ENCODE measurements at regions not wholly inside any gene's neighbourhood (a gene's known extent, or its start where the extent isn't known, plus 50 kb on each side); places are given as distances from the start of the nearest gene placed in this dataset.

GRCh38 chr1:191662051-191662450, 496.2 kb upstream of the RGS18 start:
- H2AFZ ChIP-seq (replicated peaks; ENCODE audit: low read length, poor library complexity): no peak overlapping the region
- intact Hi-C loops (cut with micrococcal nuclease) (no loop called here), in situ Hi-C loops (cut with MboI; ENCODE audit: low sequenced_read_pairs) (no loop called here), dilution Hi-C loops (cut with HindIII; ENCODE audit: low sequenced_read_pairs, unreplicated experiment) (no loop called here)
- H3K9me1 ChIP-seq (ENCODE audit: insufficient read depth, low read length): no peaks in the 10 kb centered on the region
- H4K5ac ChIP-seq (ENCODE audit: low read depth, low read length): no peak overlapping the region
- no peak overlapping the region for H3K18ac ChIP-seq (ENCODE audit: low read depth, low read length)
- TF ChIP-seq, protein P1, sequence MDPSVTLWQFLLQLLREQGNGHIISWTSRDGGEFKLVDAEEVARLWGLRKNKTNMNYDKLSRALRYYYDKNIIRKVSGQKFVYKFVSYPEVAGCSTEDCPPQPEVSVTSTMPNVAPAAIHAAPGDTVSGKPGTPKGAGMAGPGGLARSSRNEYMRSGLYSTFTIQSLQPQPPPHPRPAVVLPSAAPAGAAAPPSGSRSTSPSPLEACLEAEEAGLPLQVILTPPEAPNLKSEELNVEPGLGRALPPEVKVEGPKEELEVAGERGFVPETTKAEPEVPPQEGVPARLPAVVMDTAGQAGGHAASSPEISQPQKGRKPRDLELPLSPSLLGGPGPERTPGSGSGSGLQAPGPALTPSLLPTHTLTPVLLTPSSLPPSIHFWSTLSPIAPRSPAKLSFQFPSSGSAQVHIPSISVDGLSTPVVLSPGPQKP (IDR thresholded peaks at IDR 0.05; ENCODE audit: borderline replicate concordance, low read depth, low read length): no peak
- no peak for TF ChIP-seq MAZ (IDR thresholded peaks at IDR 0.05; ENCODE audit: borderline replicate concordance, low read depth, low read length)
- no peak for TF ChIP-seq RAD21 (IDR thresholded peaks at IDR 0.05; ENCODE audit: low read length)
- TF ChIP-seq CHD1 (IDR thresholded peaks at IDR 0.05; ENCODE audit: low read depth, low read length): no peak
- no peak for TF ChIP-seq RCOR1 (IDR thresholded peaks at IDR 0.05; ENCODE audit: insufficient replicate concordance, low read length)
- TF ChIP-seq, protein P2, sequence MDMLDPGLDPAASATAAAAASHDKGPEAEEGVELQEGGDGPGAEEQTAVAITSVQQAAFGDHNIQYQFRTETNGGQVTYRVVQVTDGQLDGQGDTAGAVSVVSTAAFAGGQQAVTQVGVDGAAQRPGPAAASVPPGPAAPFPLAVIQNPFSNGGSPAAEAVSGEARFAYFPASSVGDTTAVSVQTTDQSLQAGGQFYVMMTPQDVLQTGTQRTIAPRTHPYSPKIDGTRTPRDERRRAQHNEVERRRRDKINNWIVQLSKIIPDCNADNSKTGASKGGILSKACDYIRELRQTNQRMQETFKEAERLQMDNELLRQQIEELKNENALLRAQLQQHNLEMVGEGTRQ (IDR thresholded peaks at IDR 0.05; ENCODE audit: low read depth, low read length): no peak
- no peak overlapping the region for H3K9ac ChIP-seq (ENCODE audit: low read depth, low read length)
- no CpG with 5 or more reads among the region's 1 CpG for WGBS, 2 experiments (ENCODE audit: extremely low coverage in 2 of 2, insufficient read length in 1 of 2)
- no peaks in the 10 kb centered on the region for H3K36me3 ChIP-seq (ENCODE audit: control insufficient read depth, insufficient read depth, low read length)
- H3K4me3 ChIP-seq (ENCODE audit: insufficient read depth, low read depth, low read length): no peak overlapping the region
- DNase-seq: no peak
- BruUV-seq (replicated peaks): no TSS peak
- no peak overlapping the region for H3K4ac ChIP-seq (ENCODE audit: low read depth, low read length)
- no peak overlapping the region for H4K91ac ChIP-seq (ENCODE audit: insufficient read depth, low read depth, low read length)
- no peak overlapping the region for H2BK15ac ChIP-seq (ENCODE audit: low read depth, low read length)
- no peaks in the 10 kb centered on the region for H3K79me1 ChIP-seq (ENCODE audit: low read depth in 1 of 2, low read length in 2 of 2)
- no peak overlapping the region for H3K27ac ChIP-seq (ENCODE audit: insufficient read depth, low read length)
- no peaks in the 10 kb centered on the region for H3K27me3 ChIP-seq (ENCODE audit: control insufficient read depth, insufficient read depth, low read length)
- no peaks in the 10 kb centered on the region for H3K4me1 ChIP-seq (ENCODE audit: control insufficient read depth, insufficient read depth, low read length)
- H2BK5ac ChIP-seq (ENCODE audit: low read depth, low read length, poor library complexity, severe bottlenecking): no peak overlapping the region
- H2BK20ac ChIP-seq (ENCODE audit: low read depth, low read length): no peak overlapping the region
- H2AK9ac ChIP-seq (replicated peaks; ENCODE audit: low read depth, low read length, poor library complexity): no peak overlapping the region
- no peak overlapping the region for H3K14ac ChIP-seq (replicated peaks; ENCODE audit: low read depth, low read length)
- H2BK120ac ChIP-seq (ENCODE audit: low read depth, low read length): no peak overlapping the region
- no peaks in the 10 kb centered on the region for H3K9me3 ChIP-seq (ENCODE audit: control insufficient read depth, insufficient read depth, low read length)
- ChIA-PET CTCF (no interaction called here), POLR2A (ENCODE audit: unreplicated experiment) (no interaction called here)
- H4K8ac ChIP-seq (ENCODE audit: low read depth in 2 of 2, low read length in 2 of 2): no peak overlapping the region
- no peak for ATAC-seq (ENCODE audit: low read depth)
- H2AK5ac ChIP-seq (ENCODE audit: low read depth, low read length): no peak overlapping the region
- H4K20me1 ChIP-seq (ENCODE audit: insufficient read depth, low read length): no peaks in the 10 kb centered on the region
- no peak overlapping the region for H3K56ac ChIP-seq (ENCODE audit: extremely low read depth, insufficient read depth, low read length)
- no peak overlapping the region for H3K4me2 ChIP-seq (ENCODE audit: low read depth, low read length)
- H3K23ac ChIP-seq (ENCODE audit: low read depth, low read length): no peak overlapping the region

Data from IMR-90 (cell line).